ENCODE measurements at regions not wholly inside any gene's neighbourhood (a gene's known extent, or its start where the extent isn't known, plus 50 kb on each side); places are given as distances from the start of the nearest gene placed in this dataset.

DNA sequence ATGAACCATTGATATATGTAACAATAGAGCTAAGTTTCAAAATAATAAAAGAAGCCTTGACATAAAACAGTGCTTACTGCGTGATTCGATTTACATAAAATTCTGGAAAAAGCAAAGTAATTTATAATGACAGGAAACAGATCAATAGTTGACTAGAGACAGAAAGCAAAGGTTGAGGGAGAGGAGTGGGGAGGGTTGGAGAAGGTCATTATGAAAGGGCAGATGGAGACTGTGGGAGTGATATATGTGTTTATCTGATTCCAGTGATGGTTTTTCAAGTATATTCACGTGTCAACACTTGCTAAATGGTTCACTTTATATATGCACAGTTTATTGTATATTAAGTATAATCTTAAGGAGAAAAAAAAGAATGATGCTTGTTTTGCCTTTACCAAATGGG lies 1885.7 kb upstream of the NUDT12 start:
- intact Hi-C loops (cut with DNase I): no loop called here
- Histone ChIP-seq H3K36me3 (ENCODE audit: control insufficient read depth in 2 of 3, insufficient read depth in 3 of 3, low read length in 3 of 3) (no peaks in the 10 kb centered on the region), H3K4me3 (ENCODE audit: low read length in 3 of 3) (no peak overlapping the region), H3K27ac (ENCODE audit: low read depth in 2 of 2, low read length in 2 of 2) (no peak overlapping the region), H3K27me3 (ENCODE audit: control insufficient read depth, insufficient read depth, low read length) (no peaks in the 10 kb centered on the region), H3K9ac (ENCODE audit: low read length in 3 of 3) (no peak overlapping the region), H3K9me3 (ENCODE audit: control insufficient read depth in 2 of 3, insufficient read depth in 1 of 3, low read length in 3 of 3) (no peaks in the 10 kb centered on the region), H3K4me1 (ENCODE audit: control insufficient read depth in 2 of 3, insufficient read depth in 2 of 3, low read depth in 1 of 3, low read length in 3 of 3) (no peaks in the 10 kb centered on the region)
- FAIRE-seq (no peak), DNase-seq (no peak)
- TF ChIP-seq, protein P1, sequence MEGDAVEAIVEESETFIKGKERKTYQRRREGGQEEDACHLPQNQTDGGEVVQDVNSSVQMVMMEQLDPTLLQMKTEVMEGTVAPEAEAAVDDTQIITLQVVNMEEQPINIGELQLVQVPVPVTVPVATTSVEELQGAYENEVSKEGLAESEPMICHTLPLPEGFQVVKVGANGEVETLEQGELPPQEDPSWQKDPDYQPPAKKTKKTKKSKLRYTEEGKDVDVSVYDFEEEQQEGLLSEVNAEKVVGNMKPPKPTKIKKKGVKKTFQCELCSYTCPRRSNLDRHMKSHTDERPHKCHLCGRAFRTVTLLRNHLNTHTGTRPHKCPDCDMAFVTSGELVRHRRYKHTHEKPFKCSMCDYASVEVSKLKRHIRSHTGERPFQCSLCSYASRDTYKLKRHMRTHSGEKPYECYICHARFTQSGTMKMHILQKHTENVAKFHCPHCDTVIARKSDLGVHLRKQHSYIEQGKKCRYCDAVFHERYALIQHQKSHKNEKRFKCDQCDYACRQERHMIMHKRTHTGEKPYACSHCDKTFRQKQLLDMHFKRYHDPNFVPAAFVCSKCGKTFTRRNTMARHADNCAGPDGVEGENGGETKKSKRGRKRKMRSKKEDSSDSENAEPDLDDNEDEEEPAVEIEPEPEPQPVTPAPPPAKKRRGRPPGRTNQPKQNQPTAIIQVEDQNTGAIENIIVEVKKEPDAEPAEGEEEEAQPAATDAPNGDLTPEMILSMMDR (IDR thresholded peaks at IDR 0.05; ENCODE audit: borderline replicate concordance, extremely low read depth, insufficient read depth): no peak

DNA sequence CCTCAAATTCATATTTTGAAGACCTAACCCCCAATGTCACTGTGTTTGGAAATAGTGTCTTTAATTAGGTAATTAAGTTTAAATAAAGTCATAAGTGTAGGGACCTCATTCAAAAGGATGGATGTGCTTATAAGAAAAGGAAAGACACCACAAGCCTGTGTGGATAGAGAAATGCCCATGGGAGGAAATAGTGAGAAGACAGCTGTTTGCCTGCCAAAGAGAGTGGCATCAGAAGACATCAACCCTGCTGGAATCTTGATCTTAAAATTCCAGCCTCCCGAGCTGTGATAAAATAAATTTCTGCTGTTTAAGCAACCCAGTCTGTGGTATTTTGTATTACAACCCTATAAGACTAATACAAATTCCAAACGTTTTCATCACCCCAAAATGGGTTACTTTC lies 1867.9 kb upstream of the NUDT12 start:
- Histone ChIP-seq H3K9ac (ENCODE audit: low read length in 3 of 3) (no peak overlapping the region), H3K9me3 (ENCODE audit: control insufficient read depth in 2 of 3, insufficient read depth in 1 of 3, low read length in 3 of 3) (no peaks in the 10 kb centered on the region), H3K27me3 (ENCODE audit: control insufficient read depth, insufficient read depth, low read length) (no peaks in the 10 kb centered on the region), H3K4me1 (ENCODE audit: control insufficient read depth in 2 of 3, insufficient read depth in 2 of 3, low read depth in 1 of 3, low read length in 3 of 3) (no peaks in the 10 kb centered on the region), H3K27ac (ENCODE audit: low read depth in 2 of 2, low read length in 2 of 2) (no peak overlapping the region), H3K36me3 (ENCODE audit: control insufficient read depth in 2 of 3, insufficient read depth in 3 of 3, low read length in 3 of 3) (no peaks in the 10 kb centered on the region), H3K4me3 (ENCODE audit: low read length in 3 of 3) (no peak overlapping the region)
- TF ChIP-seq, protein P1 (IDR thresholded peaks at IDR 0.05; ENCODE audit: borderline replicate concordance, extremely low read depth, insufficient read depth): no peak
- DNase-seq (no peak), FAIRE-seq (no peak)
- intact Hi-C loops (cut with DNase I): no loop called here

DNA sequence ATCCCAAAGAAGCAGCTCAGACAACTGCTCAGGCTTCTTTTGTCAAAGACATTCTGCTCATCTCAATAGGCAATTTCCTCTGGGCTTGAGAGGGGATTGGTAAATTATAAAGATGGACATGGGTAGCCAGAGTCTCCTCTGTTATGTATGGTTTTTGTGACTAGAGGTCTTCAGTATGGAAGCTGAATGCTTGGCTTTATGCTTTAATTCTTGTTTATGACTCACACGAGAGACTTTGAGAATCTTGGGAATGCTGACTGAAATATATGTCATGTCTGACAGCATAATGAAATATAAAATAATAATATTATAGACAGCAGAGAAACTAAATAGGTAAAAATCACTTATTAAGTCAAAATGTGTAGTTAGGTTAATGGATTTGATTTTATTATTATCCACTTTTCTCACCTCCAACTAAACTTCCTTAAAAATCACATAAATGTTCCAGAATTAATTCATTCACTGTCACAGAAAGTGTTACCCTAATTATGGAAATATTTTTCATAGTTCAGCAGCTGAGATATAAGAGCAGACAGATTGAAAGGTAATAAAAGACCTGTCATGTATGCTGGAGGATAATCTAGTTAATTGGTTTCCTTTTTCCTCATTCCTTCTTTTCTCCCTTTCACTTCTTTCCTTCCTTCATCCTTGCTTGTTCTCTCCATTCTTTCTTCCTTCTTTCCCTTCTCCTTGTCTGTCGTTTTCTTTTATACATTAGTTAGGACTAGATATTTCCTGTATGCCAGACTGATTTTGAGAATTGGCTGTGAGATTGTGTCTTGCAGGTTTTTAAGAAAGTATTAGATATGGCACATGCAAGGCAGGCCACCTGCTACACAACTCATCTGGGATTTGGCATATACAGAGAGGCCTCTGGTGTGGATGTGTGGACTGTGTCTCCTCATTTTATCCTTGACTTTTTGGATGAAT lies 1866.1 kb upstream of the NUDT12 start:
- Histone ChIP-seq H3K4me3 (ENCODE audit: low read length in 3 of 3) (no peak overlapping the region), H3K4me1 (ENCODE audit: control insufficient read depth in 2 of 3, insufficient read depth in 2 of 3, low read depth in 1 of 3, low read length in 3 of 3) (no peaks in the 10 kb centered on the region), H3K27me3 (ENCODE audit: control insufficient read depth, insufficient read depth, low read length) (no peaks in the 10 kb centered on the region), H3K36me3 (ENCODE audit: control insufficient read depth in 2 of 3, insufficient read depth in 3 of 3, low read length in 3 of 3) (no peaks in the 10 kb centered on the region), H3K9ac (ENCODE audit: low read length in 3 of 3) (no peak overlapping the region), H3K9me3 (ENCODE audit: control insufficient read depth in 2 of 3, insufficient read depth in 1 of 3, low read length in 3 of 3) (no peaks in the 10 kb centered on the region), H3K27ac (ENCODE audit: low read depth in 2 of 2, low read length in 2 of 2) (no peak overlapping the region)
- no peak for DNase-seq
- intact Hi-C loops (cut with DNase I): no loop called here
- FAIRE-seq: no peak
- TF ChIP-seq, protein P1 (IDR thresholded peaks at IDR 0.05; ENCODE audit: borderline replicate concordance, extremely low read depth, insufficient read depth): no peak
